ENCODE measurements at regions not wholly inside any gene's neighbourhood (a gene's known extent, or its start where the extent isn't known, plus 50 kb on each side); places are given as distances from the start of the nearest gene placed in this dataset.

- CTCF ChIA-PET = no interaction called here
- DNase-seq (ENCODE audit: extremely low spot score) = no peak
- POLR2A ChIA-PET = no interaction called here
- TF ChIP-seq CTCF (IDR thresholded peaks at IDR 0.05; ENCODE audit: control extremely low read depth, extremely low read depth, low read depth, missing control alignments) = no peak
Measured at GRCh38 chr4:136754810-136755530, 777.3 kb downstream of the PCDH18 start.

- DNase-seq (ENCODE audit: extremely low spot score) = no peak
- ChIA-PET POLR2A (no interaction called here), CTCF (interaction anchor here (1.5 kb wide), 1 partner anchor 9 kb away, joined by 4 read pairs; no protein-coding TSS in a partner anchor)
- no peak for TF ChIP-seq CTCF (IDR thresholded peaks at IDR 0.05; ENCODE audit: control extremely low read depth, extremely low read depth, low read depth, missing control alignments)
Measured at GRCh38 chr4:136751556-136751955, 780.7 kb downstream of the PCDH18 start.

- no peak for DNase-seq (ENCODE audit: extremely low spot score)
- no peak for TF ChIP-seq CTCF (IDR thresholded peaks at IDR 0.05; ENCODE audit: control extremely low read depth, extremely low read depth, low read depth, missing control alignments)
- CTCF ChIA-PET = interaction anchor here (1.5 kb wide), 1 partner anchor 10 kb away, joined by 4 read pairs; no protein-coding TSS in a partner anchor
- POLR2A ChIA-PET = no interaction called here
Measured at GRCh38 chr4:136750897-136751296, 781.4 kb downstream of the PCDH18 start.

- no peak for TF ChIP-seq CTCF (IDR thresholded peaks at IDR 0.05; ENCODE audit: control extremely low read depth, extremely low read depth, low read depth, missing control alignments)
- ChIA-PET POLR2A (no interaction called here), CTCF (interaction anchor here (0.6 kb wide), 1 partner anchor 204 kb away, joined by 3 read pairs; no protein-coding TSS in a partner anchor)
- no peak for DNase-seq (ENCODE audit: extremely low spot score)
Measured at GRCh38 chr4:136749989-136750388, 782.3 kb downstream of the PCDH18 start.

- ChIA-PET POLR2A (no interaction called here), CTCF (no interaction called here)
- TF ChIP-seq CTCF (IDR thresholded peaks at IDR 0.05; ENCODE audit: control extremely low read depth, extremely low read depth, low read depth, missing control alignments) = no peak
- no peak for DNase-seq (ENCODE audit: extremely low spot score)
Measured at GRCh38 chr4:136748773-136749172, 783.5 kb downstream of the PCDH18 start.

GRCh38 chr4:136748165-136748564 is 784.1 kb downstream of the PCDH18 start:
- CTCF ChIA-PET = no interaction called here
- no peak for DNase-seq (ENCODE audit: extremely low spot score)
- POLR2A ChIA-PET = no interaction called here
- no peak for TF ChIP-seq CTCF (IDR thresholded peaks at IDR 0.05; ENCODE audit: control extremely low read depth, extremely low read depth, low read depth, missing control alignments)

All from GM10248 (cell line).